ENCODE measurements at regions not wholly inside any gene's neighbourhood (a gene's known extent, or its start where the extent isn't known, plus 50 kb on each side); places are given as distances from the start of the nearest gene placed in this dataset.

DNA sequence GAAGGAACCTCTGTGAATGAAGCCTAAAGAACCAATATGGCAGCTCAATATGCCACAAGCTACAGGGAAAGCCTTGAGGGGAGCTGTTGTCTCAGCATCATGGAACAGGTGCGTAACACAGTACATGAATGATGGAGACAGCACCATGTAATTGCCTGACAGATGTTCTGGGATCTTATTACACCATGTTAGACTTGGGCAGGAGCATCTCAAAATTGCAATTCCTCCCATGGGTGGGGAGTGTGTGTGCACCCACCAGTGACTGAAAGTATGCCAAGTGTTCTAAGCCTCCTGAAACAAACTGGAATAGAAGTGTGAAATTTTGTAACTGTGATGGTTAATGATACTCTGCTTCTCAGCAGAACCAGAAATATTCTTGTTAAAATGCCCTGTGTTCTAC is 151.0 kb upstream of the SRRM4 start:
- Histone ChIP-seq H3K4me2 (no peak overlapping the region), H3K27me3 (no peaks in the 10 kb centered on the region), H4K20me1 (no peaks in the 10 kb centered on the region; a peak in 1 of 22 replicates), H3K9ac (no peak overlapping the region), H3K36me3 (no peaks in the 10 kb centered on the region), H3K27ac (no peak overlapping the region), H3K4me1 (peaks cover 6 to 16% (median 10%) of the 10 kb centered on the region in 10 experiments; a peak in 14 of 20 replicates), H3K9me3 (replicated peaks in 1 of 11) (peaks cover 0 to 19% (median 6%) of the 10 kb centered on the region in 11 experiments; a peak in 13 of 22 replicates), H3K4me3 (no peak overlapping the region)
- no peak for TF ChIP-seq Cebpa-rat (IDR thresholded peaks at IDR 0.05)

DNA sequence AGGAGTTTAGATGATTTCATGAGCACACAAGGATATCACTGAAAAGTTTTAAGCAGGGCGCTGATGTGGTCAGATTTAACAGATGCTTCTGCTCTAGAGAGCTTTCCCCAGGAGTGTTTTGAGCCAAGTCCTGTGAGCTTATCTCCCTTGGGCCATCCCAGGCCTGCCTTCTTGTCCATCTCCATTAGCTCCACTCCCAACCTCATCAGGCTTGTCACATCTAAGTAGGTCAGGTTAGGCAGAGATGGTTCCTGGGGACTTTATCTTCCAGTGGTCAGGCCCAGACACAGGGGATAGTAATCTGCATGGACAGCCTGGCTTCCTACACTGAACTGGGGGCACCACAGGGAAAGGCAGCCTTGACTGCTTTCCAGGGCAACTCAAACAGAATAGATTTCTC is 145.4 kb upstream of the SRRM4 start:
- no peaks in the 10 kb centered on the region for H3K36me3 ChIP-seq
- H3K9me3 ChIP-seq (replicated peaks in 1 of 11) = peaks cover 0 to 13% (median 5%) of the 10 kb centered on the region in 11 experiments; a peak in 5 of 22 replicates
- H3K4me2 ChIP-seq = no peak overlapping the region
- H3K27me3 ChIP-seq = no peaks in the 10 kb centered on the region
- no peak overlapping the region for H3K27ac ChIP-seq
- no peak overlapping the region for H3K9ac ChIP-seq
- H3K4me3 ChIP-seq = no peak overlapping the region
- H3K4me1 ChIP-seq = peaks cover 14 to 21% (median 17%) of the 10 kb centered on the region in 10 experiments; a peak in 19 of 20 replicates
- no peaks in the 10 kb centered on the region; a peak in 1 of 22 replicates for H4K20me1 ChIP-seq
- no peak for TF ChIP-seq Cebpa-rat (IDR thresholded peaks at IDR 0.05)

DNA sequence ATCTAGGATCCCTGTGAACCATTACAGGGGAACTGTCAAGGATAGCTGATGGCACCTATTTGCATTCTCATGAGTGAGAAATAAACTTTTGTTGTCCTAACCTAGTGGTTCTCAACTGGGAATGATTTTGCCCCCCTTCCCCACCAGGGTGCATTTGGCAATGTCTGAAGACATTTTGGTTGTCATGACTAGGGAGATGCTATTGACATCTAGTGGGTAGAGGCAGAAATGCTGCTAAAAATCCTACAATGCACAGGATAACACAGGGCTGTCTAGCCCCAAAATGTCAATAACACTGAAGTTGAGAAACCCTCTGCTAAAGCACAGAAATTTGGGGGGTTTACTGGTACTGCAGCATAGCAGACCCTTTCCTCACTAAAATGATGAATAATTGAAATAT is 140.9 kb upstream of the SRRM4 start:
- TF ChIP-seq Cebpa-rat (IDR thresholded peaks at IDR 0.05) = no peak

DNA sequence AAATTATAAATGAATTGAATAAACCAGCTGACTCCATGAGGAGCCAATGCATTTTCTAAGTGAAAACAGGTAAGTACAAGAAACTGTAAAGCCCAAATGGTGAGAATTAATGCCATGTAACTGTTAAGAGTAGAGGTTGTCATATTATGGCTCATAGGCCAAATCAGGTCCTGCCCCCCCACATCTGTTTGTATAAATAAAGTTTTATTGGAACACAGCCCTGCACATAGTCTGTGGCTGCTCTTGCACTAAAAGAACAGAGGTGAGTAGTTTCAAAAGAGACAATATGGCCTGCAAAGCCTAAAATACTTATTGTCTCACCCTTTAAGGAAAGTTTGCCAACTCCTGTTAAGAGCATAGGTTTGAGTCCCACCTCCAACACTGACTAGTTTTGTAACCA is 140.5 kb upstream of the SRRM4 start:
- Histone ChIP-seq H3K9me3 (replicated peaks in 1 of 11) (no peaks in the 10 kb centered on the region), H3K4me3 (no peak overlapping the region), H4K20me1 (no peaks in the 10 kb centered on the region), H3K27ac (no peak overlapping the region), H3K36me3 (no peaks in the 10 kb centered on the region), H3K9ac (no peak overlapping the region), H3K4me2 (no peak overlapping the region), H3K27me3 (no peaks in the 10 kb centered on the region), H3K4me1 (peaks cover 5 to 36% (median 30%) of the 10 kb centered on the region in 10 experiments; a peak in 19 of 20 replicates)
- TF ChIP-seq Cebpa-rat (IDR thresholded peaks at IDR 0.05) = no peak

More for the DNA sequence above, 140.9 kb upstream of the SRRM4 start:
- H3K4me1 ChIP-seq = peaks cover 5 to 32% (median 28%) of the 10 kb centered on the region in 10 experiments; a peak in 19 of 20 replicates
- H3K9me3 ChIP-seq (replicated peaks in 1 of 11) = no peaks in the 10 kb centered on the region
- no peak overlapping the region for H3K4me2 ChIP-seq
- no peaks in the 10 kb centered on the region for H3K36me3 ChIP-seq
- no peak overlapping the region for H3K27ac ChIP-seq
- H3K27me3 ChIP-seq = no peaks in the 10 kb centered on the region
- H3K4me3 ChIP-seq = no peak overlapping the region
- no peaks in the 10 kb centered on the region for H4K20me1 ChIP-seq
- H3K9ac ChIP-seq = no peak overlapping the region

DNA sequence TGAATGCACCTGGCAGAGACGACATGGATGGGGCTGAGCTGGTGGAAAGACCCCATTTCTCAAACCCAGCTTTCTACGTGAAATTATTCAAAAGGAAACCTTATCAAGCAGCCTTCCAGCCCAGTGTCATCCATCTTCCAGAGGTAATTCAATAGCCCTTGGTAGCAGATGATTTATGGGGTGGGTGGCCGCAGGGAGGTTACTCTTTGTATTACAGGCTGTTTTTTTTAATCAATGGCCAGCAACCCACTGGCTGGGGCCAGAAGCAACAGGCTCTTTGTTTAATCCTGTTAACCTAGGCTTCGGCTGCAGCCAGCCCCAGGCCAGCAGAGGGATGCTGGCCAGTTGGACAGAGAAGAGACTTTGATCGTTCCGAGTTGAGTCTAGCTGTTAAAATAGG is 139.8 kb upstream of the SRRM4 start:
- TF ChIP-seq Cebpa-rat (IDR thresholded peaks at IDR 0.05) = no peak

DNA sequence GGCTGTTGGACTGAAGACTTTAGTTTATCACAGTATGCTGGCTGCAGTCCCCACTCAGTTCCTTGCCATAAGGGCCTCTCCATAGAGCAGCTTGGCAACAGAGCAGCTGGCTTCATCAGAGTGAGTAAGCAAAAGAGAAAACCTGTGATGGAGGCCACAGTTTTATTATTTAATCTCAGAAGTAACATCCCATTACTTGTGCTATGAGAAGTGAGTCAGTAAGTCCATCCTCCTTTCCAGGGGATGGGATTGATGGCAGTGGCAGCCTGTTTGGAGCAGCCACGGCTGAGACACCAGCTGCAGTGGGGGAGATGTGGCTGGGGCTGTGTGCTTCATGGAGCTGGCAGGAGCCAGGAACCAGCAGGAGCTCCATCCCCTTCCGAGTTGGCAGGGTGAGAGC is 138.5 kb upstream of the SRRM4 start:
- Histone ChIP-seq H3K27ac (no peak overlapping the region), H4K20me1 (no peaks in the 10 kb centered on the region), H3K4me2 (0 out of 22 replicates have a peak overlapping the region, but pooled peaks of 1 of the 11 experiments have one; percentile 65), H3K4me1 (peaks cover 5 to 46% (median 38%) of the 10 kb centered on the region in 10 experiments; a peak in 19 of 20 replicates), H3K9me3 (replicated peaks in 1 of 11) (no peaks in the 10 kb centered on the region), H3K27me3 (no peaks in the 10 kb centered on the region), H3K36me3 (no peaks in the 10 kb centered on the region), H3K9ac (no peak overlapping the region), H3K4me3 (no peak overlapping the region)
- TF ChIP-seq Cebpa-rat (IDR thresholded peaks at IDR 0.05) = no peak

More for the DNA sequence above, 139.8 kb upstream of the SRRM4 start:
- Histone ChIP-seq H3K4me3 (no peak overlapping the region), H3K4me2 (no peak overlapping the region), H3K9me3 (replicated peaks in 1 of 11) (no peaks in the 10 kb centered on the region), H4K20me1 (no peaks in the 10 kb centered on the region), H3K27ac (no peak overlapping the region), H3K27me3 (no peaks in the 10 kb centered on the region), H3K9ac (no peak overlapping the region), H3K36me3 (no peaks in the 10 kb centered on the region), H3K4me1 (peaks cover 5 to 44% (median 36%) of the 10 kb centered on the region in 10 experiments; a peak in 19 of 20 replicates)

DNA sequence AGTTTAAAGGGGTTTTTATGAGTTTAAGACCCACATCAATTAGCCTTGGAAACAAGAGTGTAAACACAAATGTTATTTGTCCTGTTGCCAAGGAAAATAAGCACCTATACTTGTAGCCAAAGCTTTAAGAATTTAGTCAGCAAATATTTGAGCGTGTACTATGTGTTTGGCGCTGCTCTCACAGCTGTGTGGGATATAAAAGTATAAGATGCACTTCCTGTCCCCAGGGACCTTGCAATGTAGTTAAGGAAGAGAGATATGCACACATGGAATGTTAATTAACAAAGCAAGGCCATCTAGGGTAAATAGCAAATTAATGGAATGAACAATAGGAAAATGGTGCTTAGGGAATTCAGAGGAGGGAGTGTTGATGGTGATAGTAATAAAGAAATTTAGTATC is 134.9 kb upstream of the SRRM4 start:
- Histone ChIP-seq H3K4me2 (peak overlapping the region in 8 of 11 experiments; percentile 5 to 61 (median 37); a peak in 13 of 22 replicates), H3K9ac (no peak overlapping the region), H3K4me1 (peaks cover 0 to 38% (median 31%) of the 10 kb centered on the region in 10 experiments; a peak in 17 of 20 replicates), H3K36me3 (no peaks in the 10 kb centered on the region), H3K9me3 (replicated peaks in 1 of 11) (no peaks in the 10 kb centered on the region), H3K4me3 (no peak overlapping the region), H3K27me3 (no peaks in the 10 kb centered on the region), H3K27ac (no peak overlapping the region), H4K20me1 (no peaks in the 10 kb centered on the region)
- no peak for TF ChIP-seq Cebpa-rat (IDR thresholded peaks at IDR 0.05)

DNA sequence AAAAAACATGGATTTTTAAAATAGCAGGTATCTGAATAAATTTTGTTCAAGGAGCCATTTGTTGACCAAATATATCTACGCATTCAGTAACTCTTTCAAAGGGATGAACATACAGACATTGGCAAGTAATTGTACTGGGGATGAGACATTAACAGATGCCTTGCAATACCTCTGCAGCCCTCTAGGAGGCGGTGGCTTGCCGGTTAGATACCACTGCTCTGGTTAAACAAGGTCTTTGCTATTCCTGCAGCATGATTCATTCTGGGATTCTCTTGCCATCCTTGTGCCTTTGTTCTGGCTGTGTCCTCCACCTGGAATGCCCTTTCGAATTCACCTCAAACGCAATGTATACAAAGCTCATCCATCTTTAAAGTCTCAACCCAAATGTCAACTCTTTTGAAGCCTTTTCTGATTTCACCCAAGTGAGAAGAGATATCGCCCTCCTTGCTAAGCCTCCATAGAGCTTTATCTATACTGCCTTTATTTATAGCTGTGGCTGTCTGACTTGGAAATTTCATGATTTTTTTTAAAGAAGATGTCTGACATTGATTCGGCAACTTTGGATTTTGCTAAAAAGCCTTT is 131.0 kb upstream of the SRRM4 start:
- H3K4me3 ChIP-seq = no peak overlapping the region
- H3K9ac ChIP-seq = no peak overlapping the region
- H3K4me2 ChIP-seq = no peak overlapping the region
- no peak for TF ChIP-seq Cebpa-rat (IDR thresholded peaks at IDR 0.05)
- no peaks in the 10 kb centered on the region for H4K20me1 ChIP-seq
- H3K27me3 ChIP-seq = no peaks in the 10 kb centered on the region
- H3K36me3 ChIP-seq = no peaks in the 10 kb centered on the region
- H3K4me1 ChIP-seq = peaks cover 0 to 15% (median 10%) of the 10 kb centered on the region in 10 experiments; a peak in 14 of 20 replicates
- no peak overlapping the region for H3K27ac ChIP-seq
- no peaks in the 10 kb centered on the region for H3K9me3 ChIP-seq (replicated peaks in 1 of 11)

DNA sequence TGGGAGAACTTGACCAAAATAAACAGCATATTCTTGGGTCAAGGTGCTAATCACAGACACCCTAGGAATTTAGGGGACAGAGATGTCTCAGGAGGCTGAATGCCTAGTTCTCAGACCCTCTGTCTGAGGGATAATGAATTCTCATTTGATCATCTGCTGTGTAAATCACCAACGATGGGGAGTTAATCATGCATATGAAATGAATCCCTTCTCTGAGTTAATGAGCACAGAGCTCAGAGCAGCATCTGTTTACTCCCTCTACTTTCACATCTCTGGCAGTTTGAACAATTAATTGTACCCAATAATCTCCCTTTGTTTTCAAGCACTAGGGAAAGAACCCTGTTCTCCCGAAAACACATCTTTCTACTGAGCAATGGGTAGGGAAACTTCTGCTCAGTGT is 129.4 kb upstream of the SRRM4 start:
- H4K20me1 ChIP-seq = no peaks in the 10 kb centered on the region
- peaks cover 0 to 3% (median 0%) of the 10 kb centered on the region in 10 experiments; a peak in 3 of 20 replicates for H3K4me1 ChIP-seq
- no peak overlapping the region for H3K4me3 ChIP-seq
- no peaks in the 10 kb centered on the region for H3K27me3 ChIP-seq
- H3K36me3 ChIP-seq = no peaks in the 10 kb centered on the region
- no peaks in the 10 kb centered on the region for H3K9me3 ChIP-seq (replicated peaks in 1 of 11)
- TF ChIP-seq Cebpa-rat (IDR thresholded peaks at IDR 0.05) = no peak
- no peak overlapping the region for H3K4me2 ChIP-seq
- no peak overlapping the region for H3K9ac ChIP-seq
- no peak overlapping the region for H3K27ac ChIP-seq

DNA sequence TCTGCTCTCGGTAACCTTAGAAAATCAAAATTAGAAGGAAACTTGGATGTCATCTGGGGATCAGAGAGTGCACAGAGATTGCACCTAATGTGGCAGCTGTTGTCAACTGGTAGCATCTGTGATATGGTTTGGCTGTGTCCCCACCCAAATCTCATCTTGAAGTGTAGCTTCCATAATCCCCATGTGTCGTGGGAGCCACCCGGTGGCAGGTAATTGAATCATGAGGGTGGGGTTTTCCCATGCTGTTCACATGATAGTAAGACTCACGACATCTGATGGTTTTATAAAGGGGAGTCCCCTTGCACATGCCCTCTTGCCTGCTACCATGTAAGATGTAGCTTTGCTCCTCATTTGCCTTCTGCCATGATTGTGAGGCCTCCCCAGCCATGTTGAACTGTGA is 127.7 kb upstream of the SRRM4 start:
- Histone ChIP-seq H3K9me3 (replicated peaks in 1 of 11) (no peaks in the 10 kb centered on the region), H3K4me2 (no peak overlapping the region), H4K20me1 (no peaks in the 10 kb centered on the region), H3K9ac (no peak overlapping the region), H3K4me3 (no peak overlapping the region), H3K36me3 (no peaks in the 10 kb centered on the region), H3K27me3 (no peaks in the 10 kb centered on the region), H3K27ac (no peak overlapping the region), H3K4me1 (peaks cover 0 to 3% (median 0%) of the 10 kb centered on the region in 10 experiments; a peak in 3 of 20 replicates)
- no peak for TF ChIP-seq Cebpa-rat (IDR thresholded peaks at IDR 0.05)
